Stimulated activated CD4-positive, alpha-beta T cell treated with anti-CD3 and anti-CD28 coated beads, TNF-alpha, amount 100 ng/mL, for 24 hours (primary cell): ENCODE measurements at regions not wholly inside any gene's neighbourhood (a gene's known extent, or its start where the extent isn't known, plus 50 kb on each side); places are given as distances from the start of the nearest gene placed in this dataset.
"Not testable (repeated sequence)": the region's sequence is repeated elsewhere in the genome, so short reads cannot be mapped to it uniquely, and the experiment has no call there.

Source experiments
- DNase-seq, 3 experiments: peaks; one replicate each; pipeline ENCODE4 v3.0.0-alpha.2; 2020; ENCODE audit warnings: low read depth in 3 of 3

DNA sequence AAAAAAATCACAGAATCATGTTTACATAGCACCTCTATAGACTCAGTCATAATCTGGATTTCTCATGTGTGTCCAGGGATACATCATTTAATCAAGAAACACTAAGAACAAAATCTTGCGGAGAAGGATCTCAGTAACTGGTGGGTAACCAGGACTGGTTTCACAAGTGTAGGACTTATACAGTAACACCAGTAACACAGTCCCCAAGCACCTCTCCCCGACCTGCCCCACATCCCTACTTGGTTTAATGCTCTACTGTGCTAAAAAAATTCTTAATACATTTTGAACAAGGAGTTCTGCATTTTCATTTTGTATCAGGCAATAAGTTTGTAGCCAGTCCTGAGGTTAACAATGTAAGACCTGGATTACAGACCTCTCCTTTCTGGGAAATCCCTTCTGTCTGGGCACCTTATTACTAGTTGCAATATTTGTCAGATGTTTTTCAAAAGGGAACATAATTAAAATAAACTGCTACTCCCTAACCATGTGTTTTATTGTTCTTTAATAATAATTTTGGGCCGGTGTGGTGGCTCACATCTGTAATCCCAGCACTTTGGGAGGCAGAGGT is 57.6 kb upstream of the BBX start:
- DNase-seq, result no peak

DNA sequence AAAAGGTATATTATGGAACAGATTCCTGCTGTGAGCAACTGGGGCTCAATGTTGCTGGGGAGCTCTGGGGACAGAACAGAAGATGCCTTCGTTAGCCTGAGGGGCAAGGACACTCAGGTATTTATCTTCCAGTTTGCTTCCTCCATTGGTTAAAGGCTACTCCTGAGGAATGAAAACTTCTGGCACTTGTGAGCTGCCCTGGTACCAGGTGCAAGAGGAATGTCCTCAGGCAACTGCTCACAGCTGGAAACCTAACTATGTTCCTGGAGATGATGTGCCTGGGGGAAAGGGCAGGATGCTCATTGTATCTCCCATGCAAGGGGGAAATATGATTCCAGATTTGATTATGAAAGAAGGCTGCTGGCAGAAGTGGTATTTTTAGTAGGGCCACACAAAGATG is 54.0 kb upstream of the BBX start:
- no peak for DNase-seq

DNA sequence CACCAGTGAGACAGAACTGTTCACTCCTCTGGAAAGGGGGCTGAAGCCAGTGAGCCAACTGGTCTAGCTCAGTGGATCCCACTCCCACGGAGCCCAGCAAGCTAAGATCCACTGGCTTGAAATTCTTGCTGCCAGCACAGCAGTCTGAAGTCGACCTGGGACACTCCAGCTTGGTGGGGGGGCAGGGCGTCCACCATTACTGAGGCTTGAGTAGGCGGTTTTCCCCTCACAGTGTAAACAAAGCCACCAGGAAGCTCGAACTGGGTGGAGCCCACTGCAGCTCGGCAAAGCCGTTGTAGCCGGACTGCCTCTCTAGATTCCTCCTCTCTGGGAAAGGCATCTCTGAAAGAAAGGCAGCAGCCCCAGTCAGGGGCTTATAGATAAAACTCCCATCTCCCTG is 52.3 kb upstream of the BBX start:
- DNase-seq, result not testable (repeated sequence)
